WERI-Rb-1 (cell line): ENCODE measurements at regions not wholly inside any gene's neighbourhood (a gene's known extent, or its start where the extent isn't known, plus 50 kb on each side); places are given as distances from the start of the nearest gene placed in this dataset.
A peak's percentile ranks its signal among the peaks of the same experiment; 100 is the strongest.

Source experiments
- DNase-seq: peaks from one replicate; pipeline ENCODE4 v3.0.0-alpha.2; 2020
- H3K27ac ChIP-seq: fragments of 250-450 bp; sonication (Bioruptor Pico); 2 replicates; pipeline ENCODE4 v1.5.1; 2020; ENCODE audit warnings: mild to moderate bottlenecking, moderate library complexity
- H3K27me3 ChIP-seq: fragments of 250-450 bp; sonication (Bioruptor Pico); 2 replicates; pipeline ENCODE4 v1.5.1; 2021; ENCODE audit warnings: mild to moderate bottlenecking, low read depth, moderate library complexity; ENCODE audit not compliant: insufficient read depth, severe bottlenecking
- H3K36me3 ChIP-seq: fragments of 250-450 bp; sonication (Bioruptor Pico); 2 replicates; pipeline ENCODE4 v1.5.1; 2020; ENCODE audit warnings: mild to moderate bottlenecking, moderate library complexity
- H3K4me3 ChIP-seq: 2 replicates; pipeline ENCODE4 v1.5.1; 2011; ENCODE audit warnings: low read depth, mild to moderate bottlenecking, control low read depth, low read length
- H3K9me3 ChIP-seq: fragments of 250-450 bp; sonication (Bioruptor Pico); 2 replicates; pipeline ENCODE4 v1.5.1; 2021; ENCODE audit warnings: mild to moderate bottlenecking, moderate library complexity; ENCODE audit not compliant: severe bottlenecking
- CTCF ChIP-seq: IDR thresholded peaks from 2 replicates; pipeline ENCODE4 v1.5.1; 2011; ENCODE audit warnings: low read depth, mild to moderate bottlenecking, control low read depth, inconsistent platforms, low read length

DNA sequence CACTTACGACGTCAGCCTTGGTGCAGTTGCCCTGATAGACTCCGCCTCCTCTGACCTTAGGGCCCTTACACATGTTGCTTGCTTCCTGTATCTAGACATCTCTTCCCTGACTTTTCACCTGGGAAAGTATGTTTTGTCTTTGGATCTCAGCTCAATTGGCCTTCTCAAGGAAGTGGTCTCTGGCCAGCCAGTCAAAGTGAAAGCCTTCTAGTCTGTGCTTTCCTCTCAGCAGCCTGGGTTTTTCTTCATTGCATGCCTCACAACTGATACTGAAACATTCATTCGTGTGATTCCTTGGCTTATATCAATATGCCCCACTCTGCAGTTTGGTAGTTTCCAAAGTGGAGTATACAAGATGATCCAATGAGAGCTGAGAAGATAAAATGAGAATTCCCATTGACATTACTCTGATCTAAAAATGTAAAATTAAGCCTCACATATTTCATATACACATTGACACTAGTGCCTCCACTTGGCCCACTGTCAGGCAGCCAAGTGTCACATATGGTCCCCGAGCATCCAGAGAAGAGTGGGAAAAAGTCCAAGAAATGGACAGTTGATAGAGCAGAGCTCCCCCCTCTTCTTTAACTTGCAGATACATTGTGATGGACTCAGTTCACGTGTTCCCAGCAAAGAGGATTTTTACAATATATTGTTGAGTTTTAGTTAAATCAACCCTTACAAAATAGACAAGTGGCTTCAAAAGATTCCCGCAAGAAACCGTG lies 371.2 kb upstream of the ASIC2 start:
- Histone ChIP-seq H3K9me3 (no peaks in the 10 kb centered on the region), H3K4me3 (no peak overlapping the region), H3K27me3 (peaks cover 73% of the 10 kb centered on the region), H3K27ac (no peak overlapping the region), H3K36me3 (no peaks in the 10 kb centered on the region)
- no peak for DNase-seq
- no peak for TF ChIP-seq CTCF

DNA sequence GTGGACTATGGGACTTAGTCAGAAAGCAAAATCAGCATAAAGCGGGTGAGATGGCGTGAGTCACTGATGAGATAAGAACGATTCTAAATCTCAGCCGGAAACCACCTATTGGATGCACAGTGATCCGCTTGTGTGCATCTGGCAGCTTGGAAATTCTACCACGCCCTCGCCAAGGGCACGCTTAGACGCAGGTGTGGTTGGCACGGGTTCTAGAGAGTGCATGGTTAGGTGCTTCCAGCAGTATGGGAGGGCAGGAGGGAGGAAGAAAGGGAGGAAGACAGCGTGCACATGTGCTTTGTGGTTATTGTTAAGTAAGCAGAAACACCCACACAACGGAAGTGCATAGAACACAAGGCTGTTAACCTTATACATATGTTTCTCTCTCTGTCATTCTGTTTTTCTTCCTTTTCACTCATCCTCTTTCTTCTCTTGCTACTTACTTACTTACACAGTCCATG lies 374.0 kb upstream of the ASIC2 start:
- no peaks in the 10 kb centered on the region for H3K9me3 ChIP-seq
- H3K27me3 ChIP-seq: peaks cover 74% of the 10 kb centered on the region
- H3K4me3 ChIP-seq: no peak overlapping the region
- no peak for DNase-seq
- no peaks in the 10 kb centered on the region for H3K36me3 ChIP-seq
- no peak for TF ChIP-seq CTCF
- no peak overlapping the region for H3K27ac ChIP-seq

- no peaks in the 10 kb centered on the region for H3K9me3 ChIP-seq
- no peak for TF ChIP-seq CTCF
- no peak overlapping the region for H3K4me3 ChIP-seq
- H3K27ac ChIP-seq: no peak overlapping the region
- no peaks in the 10 kb centered on the region for H3K36me3 ChIP-seq
- no peak for DNase-seq
- peaks cover 75% of the 10 kb centered on the region for H3K27me3 ChIP-seq
Measured at GRCh38 chr17:33667671-33668070, 374.6 kb upstream of the ASIC2 start.

DNA sequence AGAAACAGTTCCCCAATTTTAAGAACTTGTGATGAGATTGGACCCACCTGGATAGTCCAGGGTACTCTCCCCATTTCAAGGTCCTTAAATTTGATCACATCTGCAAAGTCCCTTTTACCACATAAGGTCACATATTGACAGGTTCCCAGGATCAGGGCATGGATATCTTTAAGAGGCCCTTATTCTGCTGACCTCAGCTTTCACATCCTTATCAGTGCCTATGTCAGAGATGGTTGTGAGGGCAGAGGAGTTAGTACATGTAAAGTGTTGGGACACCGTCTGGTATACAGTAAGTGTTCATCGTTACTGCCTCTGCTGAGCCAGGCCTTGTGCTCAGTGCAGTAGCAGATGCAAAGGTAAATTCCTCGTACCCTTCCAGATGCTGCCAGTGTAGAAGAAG lies 375.4 kb upstream of the ASIC2 start:
- Histone ChIP-seq H3K9me3 (no peaks in the 10 kb centered on the region), H3K4me3 (no peak overlapping the region), H3K27ac (no peak overlapping the region), H3K36me3 (no peaks in the 10 kb centered on the region), H3K27me3 (peaks cover 75% of the 10 kb centered on the region)
- TF ChIP-seq CTCF: no peak
- no peak for DNase-seq

- Histone ChIP-seq H3K36me3 (no peaks in the 10 kb centered on the region), H3K4me3 (no peak overlapping the region), H3K27me3 (peaks cover 51% of the 10 kb centered on the region), H3K27ac (no peak overlapping the region), H3K9me3 (no peaks in the 10 kb centered on the region)
- DNase-seq: no peak
- no peak for TF ChIP-seq CTCF
Measured at GRCh38 chr17:33671491-33671890, 378.4 kb upstream of the ASIC2 start.

GRCh38 chr17:33674685-33675084 lies 381.6 kb upstream of the ASIC2 start:
- Histone ChIP-seq H3K27ac (no peak overlapping the region), H3K36me3 (no peaks in the 10 kb centered on the region), H3K4me3 (no peak overlapping the region), H3K27me3 (peaks cover 43% of the 10 kb centered on the region), H3K9me3 (no peaks in the 10 kb centered on the region)
- TF ChIP-seq CTCF: peak; percentile 80
- DNase-seq: peak; percentile 52
